Thymus (tissue), 11 donors: ENCODE measurements at regions not wholly inside any gene's neighbourhood (a gene's known extent, or its start where the extent isn't known, plus 50 kb on each side); places are given as distances from the start of the nearest gene placed in this dataset.
"Not testable (repeated sequence)": the region's sequence is repeated elsewhere in the genome, so short reads cannot be mapped to it uniquely, and the experiment has no call there.

Experiments
- DNase-seq, 9 donors: peaks; one replicate each; pipeline ENCODE4 v3.0.0-alpha.2; 2013; ENCODE audit warnings: low spot score in 9 of 9, low read depth in 6 of 9, missing footprints in 1 of 9
- H3K27ac ChIP-seq, 2 donors: one replicate each; pipeline ENCODE4 v1.5.1; 2013; ENCODE audit warnings: control low read depth in 1 of 2, low read depth in 1 of 2, low read length in 1 of 2, mild to moderate bottlenecking in 1 of 2, moderate library complexity in 1 of 2
- H3K27me3 ChIP-seq, 2 donors: one replicate each; pipeline ENCODE4 v1.5.1; 2013; ENCODE audit warnings: low read length in 1 of 2; ENCODE audit not compliant: control insufficient read depth in 2 of 2, insufficient read depth in 1 of 2
- H3K36me3 ChIP-seq, 2 donors: one replicate each; pipeline ENCODE4 v1.5.1; 2013; ENCODE audit warnings: low read length in 1 of 2, mild to moderate bottlenecking in 1 of 2, moderate library complexity in 1 of 2; ENCODE audit not compliant: control insufficient read depth in 2 of 2, insufficient read depth in 2 of 2
- H3K4me1 ChIP-seq, 2 donors: one replicate each; pipeline ENCODE4 v1.5.1; 2013; ENCODE audit warnings: low read length in 2 of 2; ENCODE audit not compliant: control insufficient read depth in 2 of 2, insufficient read depth in 2 of 2
- H3K4me3 ChIP-seq, 2 donors: one replicate each; pipeline ENCODE4 v1.5.1; 2013; ENCODE audit warnings: low read length in 2 of 2, control low read depth in 1 of 2, mild to moderate bottlenecking in 1 of 2
- H3K9me3 ChIP-seq, 2 donors: one replicate each; pipeline ENCODE4 v1.5.1; 2013; ENCODE audit warnings: low read length in 1 of 2, mild to moderate bottlenecking in 1 of 2; ENCODE audit not compliant: control insufficient read depth in 2 of 2, insufficient read depth in 1 of 2
- WGBS: extraction: QIAGEN DNeasy Blood & Tissue Kit; methylation state at CpG from one replicate; pipeline ENCODE4 v1.1.7; 2013; 5-methylcytosine and 5-hydroxymethylcytosine counted together
- donor health status: healthy.

DNA sequence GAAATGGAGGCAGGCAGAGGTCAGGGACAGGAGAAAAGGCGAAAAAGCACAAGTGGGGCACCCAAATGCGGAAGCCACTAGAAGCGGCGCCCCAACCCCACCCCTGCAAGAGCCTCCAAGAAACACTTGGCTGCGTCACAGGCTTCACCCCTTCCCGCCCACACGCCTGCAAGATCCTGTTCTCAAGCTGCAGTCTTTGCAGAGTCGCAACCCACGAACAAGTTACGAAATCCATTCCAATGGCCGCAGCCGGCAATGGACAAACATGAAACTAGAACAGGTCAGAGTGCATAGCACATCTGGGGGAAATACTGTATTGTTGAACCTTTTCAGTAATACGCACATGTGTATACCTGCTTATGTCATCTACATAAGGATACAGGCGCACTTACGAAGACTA, 103.6 kb downstream of the PSMG1 start:
- Histone ChIP-seq H3K36me3 (no peaks in the 10 kb centered on the region), H3K4me1 (peaks cover 0 to 3% of the 10 kb centered on the region in 2 donors), H3K4me3 (no peak overlapping the region), H3K9me3 (no peaks in the 10 kb centered on the region), H3K27me3 (no peaks in the 10 kb centered on the region), H3K27ac (no peak overlapping the region)
- 90% methylated on average over 15 of the region's 15 CpGs for WGBS
- no peak for DNase-seq

- H3K27me3 ChIP-seq: no peaks in the 10 kb centered on the region
- DNase-seq: no peak
- no peaks in the 10 kb centered on the region for H3K36me3 ChIP-seq
- 97% methylated on average over 5 of the region's 5 CpGs for whole genome bisulfite sequencing
- no peak overlapping the region for H3K27ac ChIP-seq
- no peak overlapping the region for H3K4me3 ChIP-seq
- H3K4me1 ChIP-seq: peaks cover 0 to 3% of the 10 kb centered on the region in 2 donors
- no peaks in the 10 kb centered on the region for H3K9me3 ChIP-seq
Measured at GRCh38 chr21:39078322-39079065, 104.8 kb downstream of the PSMG1 start.

GRCh38 chr21:39077876-39078275, 105.4 kb downstream of the PSMG1 start:
- DNase-seq: no peak
- H3K4me3 ChIP-seq: no peak overlapping the region
- H3K27ac ChIP-seq: no peak overlapping the region
- H3K9me3 ChIP-seq: no peaks in the 10 kb centered on the region
- peaks cover 0 to 3% of the 10 kb centered on the region in 2 donors for H3K4me1 ChIP-seq
- no peaks in the 10 kb centered on the region for H3K36me3 ChIP-seq
- WGBS: 94% methylated on average over 3 of the region's 3 CpGs
- no peaks in the 10 kb centered on the region for H3K27me3 ChIP-seq

- Histone ChIP-seq H3K4me3 (no peak overlapping the region), H3K36me3 (no peaks in the 10 kb centered on the region), H3K27me3 (no peaks in the 10 kb centered on the region), H3K27ac (no peak overlapping the region), H3K4me1 (no peaks in the 10 kb centered on the region), H3K9me3 (no peaks in the 10 kb centered on the region)
- DNase-seq: no peak
Measured at GRCh38 chr21:39074508-39074907, 108.7 kb downstream of the PSMG1 start.

- Histone ChIP-seq H3K4me3 (no peak overlapping the region), H3K36me3 (no peaks in the 10 kb centered on the region), H3K27me3 (no peaks in the 10 kb centered on the region), H3K4me1 (no peaks in the 10 kb centered on the region), H3K9me3 (no peaks in the 10 kb centered on the region), H3K27ac (no peak overlapping the region)
- 97% methylated on average over 4 of the region's 4 CpGs for WGBS
- DNase-seq: no peak
Measured at GRCh38 chr21:39073717-39074116, 109.5 kb downstream of the PSMG1 start.

DNA sequence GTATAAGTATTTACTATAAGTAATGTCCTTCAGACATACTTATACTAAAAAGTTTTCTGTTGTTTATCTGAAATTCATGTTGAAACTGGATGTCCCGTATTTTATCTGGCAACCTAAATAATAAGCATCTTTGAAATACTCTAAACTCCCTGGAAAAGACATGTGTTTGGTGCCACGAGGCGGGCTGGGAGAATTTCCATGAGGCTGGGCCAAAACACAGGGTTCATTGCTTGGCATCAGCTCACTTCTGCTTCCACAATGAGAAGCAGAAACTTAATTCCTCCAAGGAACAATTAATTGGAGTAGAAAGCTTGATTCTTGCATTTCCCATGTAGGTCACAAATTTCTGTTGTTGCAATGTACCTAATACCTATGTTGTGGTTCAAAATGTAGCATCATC, 110.2 kb downstream of the PSMG1 start:
- H3K9me3 ChIP-seq: no peaks in the 10 kb centered on the region
- no peaks in the 10 kb centered on the region for H3K27me3 ChIP-seq
- DNase-seq: no peak
- H3K27ac ChIP-seq: no peak overlapping the region
- no peaks in the 10 kb centered on the region for H3K36me3 ChIP-seq
- no peaks in the 10 kb centered on the region for H3K4me1 ChIP-seq
- WGBS: 96% methylated on average over 3 of the region's 3 CpGs
- H3K4me3 ChIP-seq: no peak overlapping the region

GRCh38 chr21:39072468-39072867, 110.8 kb downstream of the PSMG1 start:
- Histone ChIP-seq H3K27me3 (no peaks in the 10 kb centered on the region), H3K4me1 (no peaks in the 10 kb centered on the region), H3K36me3 (no peaks in the 10 kb centered on the region), H3K9me3 (no peaks in the 10 kb centered on the region), H3K27ac (no peak overlapping the region), H3K4me3 (no peak overlapping the region)
- WGBS: 97% methylated on average over 2 of the region's 2 CpGs
- no peak for DNase-seq

- H3K9me3 ChIP-seq: no peaks in the 10 kb centered on the region
- H3K36me3 ChIP-seq: no peaks in the 10 kb centered on the region
- no peak for DNase-seq
- no peak overlapping the region for H3K27ac ChIP-seq
- 95% methylated on average over 4 of the region's 4 CpGs for WGBS
- H3K4me3 ChIP-seq: no peak overlapping the region
- no peaks in the 10 kb centered on the region for H3K27me3 ChIP-seq
- H3K4me1 ChIP-seq: no peaks in the 10 kb centered on the region
Measured at GRCh38 chr21:39071623-39072214, 111.5 kb downstream of the PSMG1 start.

- H3K27me3 ChIP-seq, DNase-seq, H3K4me1 ChIP-seq, H3K36me3 ChIP-seq, H3K9me3 ChIP-seq, H3K27ac ChIP-seq, H3K4me3 ChIP-seq: not testable (repeated sequence)
- 97% methylated on average over 3 of the region's 3 CpGs for WGBS
Measured at GRCh38 chr21:39069856-39070255, 113.4 kb downstream of the PSMG1 start.
